ENCODE measurements at regions not wholly inside any gene's neighbourhood (a gene's known extent, or its start where the extent isn't known, plus 50 kb on each side); places are given as distances from the start of the nearest gene placed in this dataset.

GRCh38 chr17:65447823-65448222 is 113.6 kb downstream of the AXIN2 start:
- TF ChIP-seq TAF1 (IDR thresholded peaks at IDR 0.05; ENCODE audit: low read depth, low read length) (no peak), POU2F2 (IDR thresholded peaks at IDR 0.05; ENCODE audit: low read depth, low read length) (no peak), SPI1 (IDR thresholded peaks at IDR 0.05; ENCODE audit: low read depth, low read length) (no peak), POLR2AphosphoS5 (IDR thresholded peaks at IDR 0.05; ENCODE audit: low read depth, low read length) (no peak), POLR2A (IDR thresholded peaks at IDR 0.05; ENCODE audit: low read depth, low read length) (no peak), PAX5 (IDR thresholded peaks at IDR 0.05; ENCODE audit: insufficient read depth, low read length, severe bottlenecking) (no peak)
- FAIRE-seq = no peak
- DNase-seq (ENCODE audit: insufficient read length, low spot score) = no peak

DNA sequence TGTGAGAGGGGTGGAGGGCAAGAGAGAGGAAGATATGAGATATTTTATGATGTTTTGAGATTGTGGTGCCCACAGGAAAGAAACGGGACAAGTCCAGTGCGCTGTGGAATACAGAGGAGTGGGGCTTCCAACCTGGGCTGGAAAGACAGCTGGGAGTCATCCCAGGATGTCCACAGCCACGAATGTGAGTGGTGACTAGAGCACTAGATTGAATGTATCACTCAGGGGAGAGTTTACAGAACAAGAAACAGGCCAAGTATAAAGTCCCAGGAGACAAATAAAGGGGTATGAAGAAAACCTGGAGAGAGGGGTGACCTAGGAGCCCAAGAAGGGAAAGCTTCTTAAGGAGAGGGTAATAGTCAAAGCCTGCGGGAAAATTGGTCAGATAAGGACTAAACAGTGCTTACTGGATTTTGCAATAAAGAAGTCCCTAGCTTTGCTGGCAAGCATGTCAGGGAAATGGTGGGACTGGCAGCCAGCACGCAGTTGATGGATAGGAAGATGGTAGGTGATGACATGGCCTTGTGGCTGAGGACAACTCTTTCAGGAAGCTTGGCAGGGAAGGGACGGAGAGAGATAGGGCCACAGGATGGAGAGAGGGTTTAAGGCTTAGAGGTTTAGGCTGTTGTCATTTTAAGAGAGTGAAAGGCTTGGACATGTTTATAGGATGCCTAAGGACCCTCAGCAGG is 114.5 kb downstream of the AXIN2 start:
- DNase-seq (ENCODE audit: insufficient read length, low spot score) (no peak), FAIRE-seq (no peak)
- TF ChIP-seq SPI1 (IDR thresholded peaks at IDR 0.05; ENCODE audit: low read depth, low read length) = no peak
- no peak for TF ChIP-seq PAX5 (IDR thresholded peaks at IDR 0.05; ENCODE audit: insufficient read depth, low read length, severe bottlenecking)
- TF ChIP-seq POLR2AphosphoS5 (IDR thresholded peaks at IDR 0.05; ENCODE audit: low read depth, low read length) = no peak
- no peak for TF ChIP-seq POU2F2 (IDR thresholded peaks at IDR 0.05; ENCODE audit: low read depth, low read length)
- no peak for TF ChIP-seq TAF1 (IDR thresholded peaks at IDR 0.05; ENCODE audit: low read depth, low read length)

DNA sequence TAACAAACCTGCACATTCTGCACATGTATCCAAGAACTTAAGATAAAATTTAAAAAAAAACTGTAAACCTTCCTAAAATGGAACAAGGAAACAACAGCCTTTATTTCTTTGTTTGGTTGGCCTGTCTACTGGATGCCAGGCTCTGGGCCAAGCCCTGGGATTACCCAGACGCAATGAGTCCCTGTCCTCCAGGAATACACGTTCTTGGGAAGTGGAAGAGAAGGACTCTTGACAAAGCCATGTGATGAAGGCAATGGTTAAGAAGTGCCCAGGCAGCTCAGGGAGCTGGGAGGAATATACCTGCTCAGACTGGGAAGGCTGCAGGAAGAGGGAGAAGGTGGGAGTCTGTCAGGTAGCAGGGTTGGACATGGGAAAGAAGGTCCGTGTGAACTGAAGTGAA is 115.4 kb downstream of the AXIN2 start:
- TF ChIP-seq PAX5 (IDR thresholded peaks at IDR 0.05; ENCODE audit: insufficient read depth, low read length, severe bottlenecking) (no peak), POU2F2 (IDR thresholded peaks at IDR 0.05; ENCODE audit: low read depth, low read length) (no peak), TAF1 (IDR thresholded peaks at IDR 0.05; ENCODE audit: low read depth, low read length) (no peak), POLR2A (IDR thresholded peaks at IDR 0.05; ENCODE audit: low read depth, low read length) (no peak), POLR2AphosphoS5 (IDR thresholded peaks at IDR 0.05; ENCODE audit: low read depth, low read length) (no peak), SPI1 (IDR thresholded peaks at IDR 0.05; ENCODE audit: low read depth, low read length) (no peak)
- no peak for DNase-seq (ENCODE audit: insufficient read length, low spot score)
- FAIRE-seq = no peak

- no peak for DNase-seq (ENCODE audit: insufficient read length, low spot score)
- TF ChIP-seq POLR2A (IDR thresholded peaks at IDR 0.05; ENCODE audit: low read depth, low read length) (no peak), SPI1 (IDR thresholded peaks at IDR 0.05; ENCODE audit: low read depth, low read length) (no peak), POLR2AphosphoS5 (IDR thresholded peaks at IDR 0.05; ENCODE audit: low read depth, low read length) (no peak), PAX5 (IDR thresholded peaks at IDR 0.05; ENCODE audit: insufficient read depth, low read length, severe bottlenecking) (no peak)
- no peak for FAIRE-seq
These were observed 117.4 kb downstream of the AXIN2 start for GRCh38 chr17:65444049-65444448.

DNA sequence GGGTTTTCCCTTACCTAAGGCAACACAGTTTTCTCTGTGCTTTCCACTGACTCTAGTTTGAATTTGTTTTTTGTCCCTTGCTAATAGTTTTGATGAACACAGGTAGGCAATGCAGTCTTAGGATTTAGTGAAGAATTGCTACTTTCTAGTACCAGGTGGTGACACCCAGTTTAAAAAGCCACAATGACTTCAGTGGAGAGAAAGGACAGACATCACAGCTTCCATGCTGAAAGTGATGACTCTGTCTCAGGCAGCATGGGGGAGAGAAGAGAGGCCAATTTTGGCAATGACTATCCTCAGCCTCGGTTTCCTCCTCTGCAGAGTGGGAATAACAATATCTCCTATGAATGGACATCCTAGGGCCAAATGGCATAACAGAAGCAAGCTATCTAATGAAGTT is 118.8 kb downstream of the AXIN2 start:
- no peak for DNase-seq (ENCODE audit: insufficient read length, low spot score)
- no peak for TF ChIP-seq TAF1 (IDR thresholded peaks at IDR 0.05; ENCODE audit: low read depth, low read length)
- no peak for TF ChIP-seq POLR2A (IDR thresholded peaks at IDR 0.05; ENCODE audit: low read depth, low read length)
- TF ChIP-seq POLR2AphosphoS5 (IDR thresholded peaks at IDR 0.05; ENCODE audit: low read depth, low read length) = no peak
- FAIRE-seq = no peak

DNA sequence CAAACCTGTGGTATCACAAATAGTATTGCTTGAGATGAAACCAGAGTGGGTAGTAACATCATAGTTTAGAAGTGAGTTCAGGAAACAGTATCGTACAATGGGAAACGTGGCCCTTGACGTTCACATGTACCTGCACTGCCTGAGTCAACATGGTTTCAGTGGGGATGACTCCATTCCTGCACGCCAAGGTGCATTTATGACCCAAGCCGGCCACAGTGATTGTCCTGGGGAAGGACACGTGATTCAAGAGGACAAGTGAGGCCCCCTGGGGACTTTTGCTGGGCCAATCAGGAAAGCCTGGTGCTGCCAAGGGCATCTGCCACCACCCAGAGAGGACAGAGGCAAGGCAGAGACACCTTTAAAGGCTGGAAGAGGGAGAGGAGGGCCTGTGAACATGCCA is 119.2 kb downstream of the AXIN2 start:
- no peak for DNase-seq (ENCODE audit: insufficient read length, low spot score)
- FAIRE-seq = no peak

DNA sequence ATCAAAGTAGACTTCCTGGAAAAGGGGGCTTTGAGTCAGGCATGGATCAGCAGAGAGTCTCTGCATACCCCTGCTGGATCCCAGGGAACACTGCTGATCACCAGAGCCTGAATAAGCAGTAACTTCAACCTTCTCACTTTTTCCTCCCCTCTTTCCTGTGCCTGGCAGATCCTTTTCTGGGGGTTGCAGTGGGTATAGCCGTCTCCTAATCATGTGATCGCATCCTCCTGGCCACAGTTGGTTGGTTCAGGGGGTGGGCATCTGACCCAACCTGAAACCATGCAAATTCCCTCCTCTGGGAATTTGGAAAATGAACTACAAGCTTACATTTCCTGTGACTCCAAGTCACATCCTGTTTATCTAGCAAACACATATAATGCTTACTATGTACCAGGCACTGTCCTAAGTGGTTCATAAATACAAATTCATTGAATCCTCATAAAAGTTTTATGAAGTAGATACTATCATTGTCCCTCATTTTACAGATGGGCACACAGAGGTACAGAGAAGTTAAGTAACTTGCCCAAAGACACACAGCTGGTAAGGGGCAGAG is 120.3 kb downstream of the AXIN2 start:
- no peak for FAIRE-seq
- TF ChIP-seq POU2F2 (IDR thresholded peaks at IDR 0.05; ENCODE audit: low read depth, low read length) = no peak
- TF ChIP-seq PAX5 (IDR thresholded peaks at IDR 0.05; ENCODE audit: insufficient read depth, low read length, severe bottlenecking) = no peak
- TF ChIP-seq SPI1 (IDR thresholded peaks at IDR 0.05; ENCODE audit: low read depth, low read length) = no peak
- TF ChIP-seq POLR2AphosphoS5 (IDR thresholded peaks at IDR 0.05; ENCODE audit: low read depth, low read length) = no peak
- no peak for TF ChIP-seq TAF1 (IDR thresholded peaks at IDR 0.05; ENCODE audit: low read depth, low read length)
- TF ChIP-seq POLR2A (IDR thresholded peaks at IDR 0.05; ENCODE audit: low read depth, low read length) = no peak
- DNase-seq (ENCODE audit: insufficient read length, low spot score) = no peak

More for the DNA sequence above, 119.2 kb downstream of the AXIN2 start:
- TF ChIP-seq POU2F2 (IDR thresholded peaks at IDR 0.05; ENCODE audit: low read depth, low read length) (no peak), POLR2AphosphoS5 (IDR thresholded peaks at IDR 0.05; ENCODE audit: low read depth, low read length) (no peak), SPI1 (IDR thresholded peaks at IDR 0.05; ENCODE audit: low read depth, low read length) (no peak)

GRCh38 chr17:65438708-65439294 is 122.6 kb downstream of the AXIN2 start:
- FAIRE-seq (no peak), DNase-seq (ENCODE audit: insufficient read length, low spot score) (no peak)
- TF ChIP-seq PAX5 (IDR thresholded peaks at IDR 0.05; ENCODE audit: insufficient read depth, low read length, severe bottlenecking) (no peak), POU2F2 (IDR thresholded peaks at IDR 0.05; ENCODE audit: low read depth, low read length) (no peak), TAF1 (IDR thresholded peaks at IDR 0.05; ENCODE audit: low read depth, low read length) (no peak), POLR2A (IDR thresholded peaks at IDR 0.05; ENCODE audit: low read depth, low read length) (no peak), POLR2AphosphoS5 (IDR thresholded peaks at IDR 0.05; ENCODE audit: low read depth, low read length) (no peak), SPI1 (IDR thresholded peaks at IDR 0.05; ENCODE audit: low read depth, low read length) (no peak)

DNA sequence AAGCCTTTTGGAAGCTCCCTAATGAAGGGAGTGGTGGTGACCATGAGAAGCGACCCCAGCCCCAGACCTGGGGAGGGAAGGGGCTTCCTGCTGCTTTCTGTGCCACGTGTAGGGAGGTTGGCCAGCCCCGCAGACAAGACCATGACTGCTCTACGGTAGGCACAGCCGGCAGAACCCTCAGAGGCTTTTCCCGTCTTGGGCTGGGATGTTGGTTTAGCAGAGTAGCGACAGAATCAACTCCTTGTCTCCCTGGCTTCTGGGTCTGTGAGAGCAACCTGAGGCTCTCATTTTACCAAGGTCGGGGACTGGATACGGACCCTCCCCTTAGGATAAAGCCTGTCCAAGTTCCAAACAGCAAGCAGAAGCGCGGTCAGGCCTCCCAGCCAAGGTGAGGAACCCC is 123.3 kb downstream of the AXIN2 start:
- TF ChIP-seq POLR2AphosphoS5 (IDR thresholded peaks at IDR 0.05; ENCODE audit: low read depth, low read length) = no peak
- TF ChIP-seq SPI1 (IDR thresholded peaks at IDR 0.05; ENCODE audit: low read depth, low read length) = no peak
- no peak for TF ChIP-seq POLR2A (IDR thresholded peaks at IDR 0.05; ENCODE audit: low read depth, low read length)
- TF ChIP-seq POU2F2 (IDR thresholded peaks at IDR 0.05; ENCODE audit: low read depth, low read length) = no peak
- TF ChIP-seq TAF1 (IDR thresholded peaks at IDR 0.05; ENCODE audit: low read depth, low read length) = no peak
- TF ChIP-seq PAX5 (IDR thresholded peaks at IDR 0.05; ENCODE audit: insufficient read depth, low read length, severe bottlenecking) = no peak
- FAIRE-seq (no peak), DNase-seq (ENCODE audit: insufficient read length, low spot score) (no peak)

- no peak for FAIRE-seq
- DNase-seq (ENCODE audit: insufficient read length, low spot score) = no peak
- TF ChIP-seq POLR2A (IDR thresholded peaks at IDR 0.05; ENCODE audit: low read depth, low read length) (no peak), TAF1 (IDR thresholded peaks at IDR 0.05; ENCODE audit: low read depth, low read length) (no peak), POLR2AphosphoS5 (IDR thresholded peaks at IDR 0.05; ENCODE audit: low read depth, low read length) (no peak), PAX5 (IDR thresholded peaks at IDR 0.05; ENCODE audit: insufficient read depth, low read length, severe bottlenecking) (no peak), SPI1 (IDR thresholded peaks at IDR 0.05; ENCODE audit: low read depth, low read length) (no peak)
These were observed 124.6 kb downstream of the AXIN2 start for GRCh38 chr17:65436871-65437270.

All from GM12891 (cell line).